ENCODE measurements at regions not wholly inside any gene's neighbourhood (a gene's known extent, or its start where the extent isn't known, plus 50 kb on each side); places are given as distances from the start of the nearest gene placed in this dataset.
"Not testable (repeated sequence)": the region's sequence is repeated elsewhere in the genome, so short reads cannot be mapped to it uniquely, and the experiment has no call there.

- DNase-seq (ENCODE audit: low read depth) = no peak
Observed at GRCh38 chr2:59250307-59250677, 1009.2 kb upstream of the FANCL start.

- no peak for DNase-seq (ENCODE audit: low read depth)
Observed at GRCh38 chr2:59249441-59250306, 1008.5 kb upstream of the FANCL start.

GRCh38 chr2:59239146-59239545 is 998.0 kb upstream of the FANCL start:
- no peak for DNase-seq (ENCODE audit: low read depth)

- DNase-seq (ENCODE audit: low read depth) = no peak
Observed at GRCh38 chr2:59237311-59237710, 996.2 kb upstream of the FANCL start.

GRCh38 chr2:59236723-59237122 is 995.6 kb upstream of the FANCL start:
- no peak for DNase-seq (ENCODE audit: low read depth)

- DNase-seq (ENCODE audit: low read depth) = no peak
Observed at GRCh38 chr2:59233920-59234319, 992.8 kb upstream of the FANCL start.

- no peak for DNase-seq (ENCODE audit: low read depth)
Observed at GRCh38 chr2:59233448-59233847, 992.3 kb upstream of the FANCL start.

GRCh38 chr2:59232394-59233165 is 991.5 kb upstream of the FANCL start:
- DNase-seq (ENCODE audit: low read depth) = no peak

GRCh38 chr2:59226362-59226761 is 985.2 kb upstream of the FANCL start:
- not testable (repeated sequence) for DNase-seq (ENCODE audit: low read depth)

GRCh38 chr2:59223742-59224141 is 982.6 kb upstream of the FANCL start:
- no peak for DNase-seq (ENCODE audit: low read depth)

GRCh38 chr2:59217360-59217759 is 976.2 kb upstream of the FANCL start:
- DNase-seq (ENCODE audit: low read depth) = no peak

- no peak for DNase-seq (ENCODE audit: low read depth)
Observed at GRCh38 chr2:59206361-59206760, 965.2 kb upstream of the FANCL start.

GRCh38 chr2:59204040-59204439 is 962.9 kb upstream of the FANCL start:
- no peak for DNase-seq (ENCODE audit: low read depth)

- no peak for DNase-seq (ENCODE audit: low read depth)
Observed at GRCh38 chr2:59196491-59196890, 955.4 kb upstream of the FANCL start.

GRCh38 chr2:59195851-59196250 is 954.7 kb upstream of the FANCL start:
- DNase-seq (ENCODE audit: low read depth) = no peak

GRCh38 chr2:59191781-59192180 is 950.7 kb upstream of the FANCL start:
- DNase-seq (ENCODE audit: low read depth) = no peak

GRCh38 chr2:59190518-59190917 is 949.4 kb upstream of the FANCL start:
- no peak for DNase-seq (ENCODE audit: low read depth)

- DNase-seq (ENCODE audit: low read depth) = no peak
Observed at GRCh38 chr2:59184276-59185020, 943.3 kb upstream of the FANCL start.

- no peak for DNase-seq (ENCODE audit: low read depth)
Observed at GRCh38 chr2:59183070-59183469, 941.9 kb upstream of the FANCL start.

GRCh38 chr2:59182249-59182648 is 941.1 kb upstream of the FANCL start:
- no peak for DNase-seq (ENCODE audit: low read depth)

GRCh38 chr2:59181347-59181746 is 940.2 kb upstream of the FANCL start:
- DNase-seq (ENCODE audit: low read depth) = no peak

- no peak for DNase-seq (ENCODE audit: low read depth)
Observed at GRCh38 chr2:59180621-59181020, 939.5 kb upstream of the FANCL start.

- DNase-seq (ENCODE audit: low read depth) = no peak
Observed at GRCh38 chr2:59180111-59180510, 939.0 kb upstream of the FANCL start.

Data from activated T-cell treated with anti-CD3 and anti-CD28 coated beads for 24 hours (primary cell).